T-helper 2 cell treated with Interferon-gamma antibody and Interleukin-4, amounts not matched to agents 100 ng/mL and 5 ng/mL, for 36 hours (primary cell): ENCODE measurements at regions not wholly inside any gene's neighbourhood (a gene's known extent, or its start where the extent isn't known, plus 50 kb on each side); places are given as distances from the start of the nearest gene placed in this dataset.

ENCODE experiments used
- intact Hi-C: fragments of 100-400 bp; cut with micrococcal nuclease; formaldehyde crosslinking; loops from one replicate; pipeline ENCODE4 v1.15.1; 2023

- intact Hi-C loops: no loop called here
These were observed 200.8 kb downstream of the PLK2 start for GRCh38 chr5:58258984-58259684.

- intact Hi-C loops: no loop called here
These were observed 203.9 kb downstream of the PLK2 start for GRCh38 chr5:58255970-58256369.

- intact Hi-C loops: no loop called here
These were observed 204.5 kb downstream of the PLK2 start for GRCh38 chr5:58255386-58255785.

- intact Hi-C loops: no loop called here
These were observed 211.7 kb downstream of the PLK2 start for GRCh38 chr5:58248221-58248620.

- intact Hi-C loops: no loop called here
These were observed 213.4 kb downstream of the PLK2 start for GRCh38 chr5:58246461-58246944.

GRCh38 chr5:58245476-58245840, 214.4 kb downstream of the PLK2 start:
- intact Hi-C loops: no loop called here

- intact Hi-C loops: no loop called here
These were observed 214.9 kb downstream of the PLK2 start for GRCh38 chr5:58244819-58245475.

GRCh38 chr5:58241389-58241788, 218.5 kb downstream of the PLK2 start:
- intact Hi-C loops: no loop called here

- intact Hi-C loops: no loop called here
These were observed 219.6 kb downstream of the PLK2 start for GRCh38 chr5:58240322-58240721.

GRCh38 chr5:58239731-58240130, 220.2 kb downstream of the PLK2 start:
- intact Hi-C loops: no loop called here

GRCh38 chr5:58239045-58239444, 220.8 kb downstream of the PLK2 start:
- intact Hi-C loops: no loop called here

- intact Hi-C loops: no loop called here
These were observed 223.4 kb downstream of the PLK2 start for GRCh38 chr5:58236498-58236897.

- intact Hi-C loops: no loop called here
These were observed 224.6 kb downstream of the PLK2 start for GRCh38 chr5:58235299-58235698.

GRCh38 chr5:58232130-58232529, 227.8 kb downstream of the PLK2 start:
- intact Hi-C loops: no loop called here

GRCh38 chr5:58231041-58231440, 228.8 kb downstream of the PLK2 start:
- intact Hi-C loops: no loop called here

GRCh38 chr5:58228896-58229295, 231.0 kb downstream of the PLK2 start:
- intact Hi-C loops: no loop called here

GRCh38 chr5:58227858-58228257, 232.0 kb downstream of the PLK2 start:
- intact Hi-C loops: no loop called here

- intact Hi-C loops: no loop called here
These were observed 235.2 kb downstream of the PLK2 start for GRCh38 chr5:58224661-58225060.

- intact Hi-C loops: no loop called here
These were observed 235.7 kb downstream of the PLK2 start for GRCh38 chr5:58224221-58224620.

GRCh38 chr5:58215364-58215763, 244.5 kb downstream of the PLK2 start:
- intact Hi-C loops: no loop called here

GRCh38 chr5:58211441-58211840, 248.4 kb downstream of the PLK2 start:
- intact Hi-C loops: no loop called here

GRCh38 chr5:58208674-58209073, 251.2 kb downstream of the PLK2 start:
- intact Hi-C loops: no loop called here

GRCh38 chr5:58207076-58207475, 252.8 kb downstream of the PLK2 start:
- intact Hi-C loops: no loop called here
